Hepatocyte (in vitro differentiated cells): ENCODE measurements at regions not wholly inside any gene's neighbourhood (a gene's known extent, or its start where the extent isn't known, plus 50 kb on each side); places are given as distances from the start of the nearest gene placed in this dataset.

ENCODE experiments used
- DNase-seq: peaks from one replicate; pipeline ENCODE4 v3.0.0-alpha.2; 2016; ENCODE audit warnings: low spot score
- H2AFZ ChIP-seq: fragments of 200-600 bp; sonication (generic); 2 replicates; pipeline ENCODE4 v1.6.0; 2016; ENCODE audit warnings: antibody characterized with exemption, mild to moderate bottlenecking
- H3K27ac ChIP-seq: fragments of 200-600 bp; sonication (generic); 2 replicates; pipeline ENCODE4 v1.5.1; 2016; ENCODE audit warnings: mild to moderate bottlenecking
- H3K27me3 ChIP-seq: fragments of 200-600 bp; sonication (generic); 2 replicates; pipeline ENCODE4 v1.6.1; 2016
- H3K36me3 ChIP-seq: fragments of 200-600 bp; sonication (generic); replicated peaks from 2 replicates; pipeline ENCODE4 v1.5.1; 2016; ENCODE audit warnings: low read depth; ENCODE audit not compliant: insufficient read depth
- H3K4me1 ChIP-seq: fragments of 200-600 bp; sonication (generic); 2 replicates; pipeline ENCODE4 v1.5.1; 2016; ENCODE audit warnings: mild to moderate bottlenecking, moderate library complexity; ENCODE audit not compliant: insufficient read depth
- H3K4me2 ChIP-seq: fragments of 200-600 bp; sonication (generic); 2 replicates; pipeline ENCODE4 v1.6.0; 2016
- H3K4me3 ChIP-seq: fragments of 200-600 bp; sonication (generic); 2 replicates; pipeline ENCODE4 v1.5.1; 2016; ENCODE audit warnings: mild to moderate bottlenecking
- H3K79me2 ChIP-seq: fragments of 200-600 bp; sonication (generic); 2 replicates; pipeline ENCODE4 v1.6.0; 2017; ENCODE audit warnings: mild to moderate bottlenecking
- H3K9me2 ChIP-seq: fragments of 200-600 bp; sonication (generic); replicated peaks from 2 replicates; pipeline ENCODE4 v1.6.0; 2017; ENCODE audit warnings: mild to moderate bottlenecking; ENCODE audit not compliant: insufficient read depth
- H3K9me3 ChIP-seq: fragments of 200-600 bp; sonication (generic); 2 replicates; pipeline ENCODE4 v1.5.1; 2016; ENCODE audit warnings: low read depth, mild to moderate bottlenecking
- H4K20me1 ChIP-seq: fragments of 200-600 bp; sonication (generic); 2 replicates; pipeline ENCODE4 v1.6.0; 2016; ENCODE audit warnings: mild to moderate bottlenecking; ENCODE audit not compliant: insufficient read depth, poor library complexity, severe bottlenecking
- CTCF ChIP-seq: fragments of 200-600 bp; sonication (generic); IDR thresholded peaks from 2 replicates; pipeline ENCODE4 v1.5.1; 2016; ENCODE audit warnings: antibody characterized with exemption, mild to moderate bottlenecking; ENCODE audit not compliant: poor library complexity
- EZH2 ChIP-seq: fragments of 200-600 bp; sonication (generic); IDR thresholded peaks from 2 replicates; pipeline ENCODE4 v1.6.1; 2016; ENCODE audit warnings: antibody characterized with exemption, mild to moderate bottlenecking, borderline replicate concordance
- EZH2phosphoT487 ChIP-seq: fragments of 200-600 bp; sonication (generic); IDR thresholded peaks from one replicate; pipeline ENCODE4 v1.6.1; 2018; ENCODE audit warnings: antibody characterized with exemption, mild to moderate bottlenecking, low read depth, moderate library complexity; ENCODE audit not compliant: unreplicated experiment, severe bottlenecking
- WGBS: methylation state at CpG from one replicate; pipeline ENCODE4 v1.1.6; 2016; ENCODE audit warnings: low lambda C conversion rate; ENCODE audit errors: missing lambda C conversion rate; 5-methylcytosine and 5-hydroxymethylcytosine counted together

DNA sequence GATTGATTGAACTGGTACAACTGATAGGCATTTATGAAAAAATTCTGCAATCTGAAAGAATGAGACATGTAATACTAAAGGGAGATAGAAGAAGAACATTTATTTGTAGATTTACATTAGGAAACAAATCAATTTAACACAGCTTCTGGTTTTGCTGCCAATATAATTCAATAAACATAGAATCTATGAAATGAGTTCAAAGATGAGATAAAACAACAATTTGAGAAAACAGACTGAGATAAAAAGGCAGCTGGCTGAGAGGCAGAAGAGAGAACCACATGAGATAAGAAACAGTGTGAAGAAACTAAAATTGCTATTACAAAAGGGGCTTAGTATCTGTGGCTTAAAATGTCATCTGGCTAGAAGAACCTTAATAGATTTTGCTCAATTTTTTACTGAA, 176.6 kb downstream of the PYDC2 start:
- H3K36me3 ChIP-seq: no peaks in the 10 kb centered on the region
- H3K4me2 ChIP-seq: no peak overlapping the region
- H3K79me2 ChIP-seq: no peaks in the 10 kb centered on the region
- no peaks in the 10 kb centered on the region for H3K4me1 ChIP-seq
- no peaks in the 10 kb centered on the region for H3K9me2 ChIP-seq
- no peaks in the 10 kb centered on the region for H3K27me3 ChIP-seq
- H4K20me1 ChIP-seq: no peaks in the 10 kb centered on the region
- H2AFZ ChIP-seq: no peak overlapping the region
- DNase-seq: no peak
- no peak overlapping the region for H3K27ac ChIP-seq
- no peaks in the 10 kb centered on the region for H3K9me3 ChIP-seq
- H3K4me3 ChIP-seq: no peak overlapping the region
- TF ChIP-seq CTCF (no peak), EZH2phosphoT487 (no peak), EZH2 (no peak)

- Histone ChIP-seq H3K79me2 (no peaks in the 10 kb centered on the region), H3K27ac (no peak overlapping the region)
- no peak for DNase-seq
These were observed 180.8 kb downstream of the PYDC2 start for GRCh38 chr3:191641789-191642188.

DNA sequence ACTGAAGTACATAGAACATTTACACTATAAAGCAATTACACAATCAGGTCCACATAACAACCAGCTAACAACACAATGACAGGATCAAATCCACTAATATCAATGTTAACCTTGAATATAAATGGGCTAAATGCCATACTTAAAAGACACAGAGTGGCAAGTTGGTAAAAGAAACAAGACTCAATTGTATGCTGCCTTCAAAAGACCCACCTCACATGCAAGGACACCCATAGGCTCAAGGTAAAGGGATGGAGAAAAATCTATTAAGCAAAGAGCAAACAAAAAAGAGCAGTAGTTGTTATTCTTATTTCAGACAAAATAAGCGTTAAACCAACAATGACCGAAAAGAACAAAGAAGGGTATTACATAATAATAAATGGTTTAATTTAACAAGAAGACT, 183.3 kb downstream of the PYDC2 start:
- H3K4me1 ChIP-seq: no peaks in the 10 kb centered on the region
- H3K36me3 ChIP-seq: no peaks in the 10 kb centered on the region
- no peaks in the 10 kb centered on the region for H3K27me3 ChIP-seq
- no peak overlapping the region for H2AFZ ChIP-seq
- no peaks in the 10 kb centered on the region for H3K79me2 ChIP-seq
- 95% methylated on average over 2 of the region's 2 CpGs for WGBS
- no peaks in the 10 kb centered on the region for H3K9me2 ChIP-seq
- peaks cover 3% of the 10 kb centered on the region for H3K9me3 ChIP-seq
- H4K20me1 ChIP-seq: no peaks in the 10 kb centered on the region
- no peak overlapping the region for H3K4me3 ChIP-seq
- no peak for DNase-seq
- TF ChIP-seq CTCF (no peak), EZH2 (no peak), EZH2phosphoT487 (no peak)
- H3K27ac ChIP-seq: no peak overlapping the region
- H3K4me2 ChIP-seq: no peak overlapping the region

More at GRCh38 chr3:191641789-191642188, 180.8 kb downstream of the PYDC2 start:
- WGBS: 82% methylated on average over 3 of the region's 3 CpGs
- Histone ChIP-seq H3K9me3 (peaks cover 3% of the 10 kb centered on the region), H3K9me2 (no peaks in the 10 kb centered on the region), H3K4me2 (no peak overlapping the region), H3K4me3 (no peak overlapping the region), H4K20me1 (no peaks in the 10 kb centered on the region), H3K36me3 (no peaks in the 10 kb centered on the region), H3K4me1 (no peaks in the 10 kb centered on the region), H3K27me3 (no peaks in the 10 kb centered on the region), H2AFZ (no peak overlapping the region)
- TF ChIP-seq EZH2phosphoT487 (no peak), EZH2 (no peak), CTCF (no peak)

DNA sequence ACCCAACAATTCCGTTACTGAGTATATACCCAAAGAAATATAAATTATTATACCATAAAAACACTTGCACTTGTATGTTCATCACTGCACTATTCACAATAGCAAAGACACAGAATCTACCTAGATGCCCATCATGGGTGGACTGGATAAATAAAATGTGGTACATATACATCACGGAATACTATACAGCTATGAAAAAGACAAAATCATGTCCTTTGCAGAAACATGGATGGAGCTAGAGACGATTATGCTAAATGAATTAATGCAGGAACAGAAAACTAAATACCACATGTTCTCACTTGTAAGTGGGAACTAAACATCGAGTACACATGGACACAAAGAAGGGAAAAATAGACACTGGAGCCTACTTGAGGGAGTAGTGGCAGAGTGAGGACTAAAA, 185.3 kb downstream of the PYDC2 start:
- H3K27me3 ChIP-seq: no peaks in the 10 kb centered on the region
- no peak overlapping the region for H2AFZ ChIP-seq
- no peaks in the 10 kb centered on the region for H3K79me2 ChIP-seq
- no peaks in the 10 kb centered on the region for H3K36me3 ChIP-seq
- no peak for DNase-seq
- H3K9me3 ChIP-seq: peaks cover 3% of the 10 kb centered on the region
- TF ChIP-seq CTCF: no peak
- no peak for TF ChIP-seq EZH2
- no peak for TF ChIP-seq EZH2phosphoT487
- H3K27ac ChIP-seq: no peak overlapping the region
- H3K4me1 ChIP-seq: no peaks in the 10 kb centered on the region
- WGBS: 92% methylated on average over 4 of the region's 4 CpGs
- H4K20me1 ChIP-seq: no peaks in the 10 kb centered on the region
- H3K4me2 ChIP-seq: no peak overlapping the region
- no peaks in the 10 kb centered on the region for H3K9me2 ChIP-seq
- H3K4me3 ChIP-seq: no peak overlapping the region
